HG03342 (cell line): ENCODE measurements at regions not wholly inside any gene's neighbourhood (a gene's known extent, or its start where the extent isn't known, plus 50 kb on each side); places are given as distances from the start of the nearest gene placed in this dataset.

ENCODE experiments used
- ATAC-seq: cut with Tn5 transposase; IDR thresholded peaks from one replicate; pipeline ENCODE4 v1.9.1; 2021; ENCODE audit warnings: mild to moderate bottlenecking, moderate library complexity; ENCODE audit not compliant: unreplicated experiment

DNA sequence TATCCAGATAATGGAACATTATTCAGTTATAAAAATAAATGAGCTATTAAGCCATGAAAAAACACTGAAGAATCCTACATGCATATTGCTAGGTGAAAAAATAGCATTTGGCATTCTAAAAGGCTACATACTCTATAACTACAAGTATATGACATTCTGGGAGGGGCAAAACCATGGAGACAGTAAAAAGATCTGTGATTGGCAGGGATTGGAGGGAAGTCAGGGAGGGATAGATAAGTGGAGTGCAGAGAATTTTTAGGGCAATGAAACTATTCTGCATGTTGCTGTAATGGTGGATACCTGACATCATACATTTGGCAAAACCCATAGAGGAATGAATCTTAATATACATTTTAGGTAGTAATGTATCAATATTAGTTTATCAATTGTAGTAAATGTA lies 63.1 kb upstream of the SLC38A2 start:
- ATAC-seq, result no peak

DNA sequence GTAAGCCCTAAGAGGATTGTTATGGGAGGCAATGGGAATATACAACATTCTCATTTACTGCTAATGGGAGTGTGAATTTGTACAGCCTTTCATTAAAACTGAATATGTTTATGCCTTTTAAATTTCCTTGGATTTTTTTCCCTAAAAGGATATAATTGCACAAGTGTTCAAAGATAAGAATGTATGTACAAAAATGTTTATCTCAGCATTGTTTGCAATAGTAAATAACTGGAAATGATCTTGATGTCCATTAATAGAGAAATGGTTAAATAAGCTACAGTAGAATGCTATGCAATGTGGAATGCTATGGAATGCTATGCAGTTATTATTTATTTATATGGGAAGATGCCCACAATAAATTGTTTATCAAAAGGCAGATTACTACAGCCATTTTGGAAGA lies 62.5 kb upstream of the SLC38A2 start:
- ATAC-seq, result no peak

DNA sequence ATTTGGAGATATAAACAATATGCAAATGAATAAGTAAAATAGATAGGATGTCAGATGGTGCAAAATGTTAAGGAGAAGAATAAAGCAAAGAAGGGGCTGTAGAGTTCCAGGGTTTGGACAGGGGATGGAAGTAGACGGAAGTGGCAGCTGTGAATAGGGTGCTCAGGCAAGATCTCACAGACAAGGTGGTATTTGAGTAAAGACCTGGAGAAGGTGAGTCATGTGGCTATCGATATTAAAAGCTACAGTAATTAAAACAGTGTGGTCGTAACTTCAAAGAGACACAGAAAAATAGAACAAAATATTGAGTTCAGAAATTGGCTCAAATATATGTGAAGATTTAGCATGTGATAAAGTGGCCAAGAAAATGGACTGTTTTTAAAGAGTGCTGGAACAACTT lies 61.3 kb upstream of the SLC38A2 start:
- ATAC-seq, result no peak

DNA sequence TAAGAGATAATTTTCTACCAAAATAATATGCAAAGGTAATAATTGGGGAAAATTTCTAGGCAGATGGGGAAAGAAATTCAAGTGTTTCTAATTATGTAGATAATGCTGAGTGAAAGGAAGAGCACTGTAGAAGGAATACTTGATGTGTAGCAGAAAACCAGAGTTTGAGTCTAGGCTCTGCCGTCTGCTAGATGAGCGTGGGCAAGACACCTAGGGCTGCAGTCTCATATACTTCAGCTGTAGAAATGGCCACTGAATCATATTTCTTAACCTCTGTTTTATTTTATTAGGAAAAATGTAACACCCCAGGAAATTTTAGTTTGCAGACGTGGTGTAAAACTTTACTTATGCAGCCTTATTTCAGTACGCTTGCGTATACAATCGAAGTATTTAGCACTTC lies 59.8 kb upstream of the SLC38A2 start:
- ATAC-seq, result no peak

GRCh38 chr12:46430340-46430948 lies 57.9 kb upstream of the SLC38A2 start:
- ATAC-seq, result no peak
